GM12878 (cell line): ENCODE measurements at regions not wholly inside any gene's neighbourhood (a gene's known extent, or its start where the extent isn't known, plus 50 kb on each side); places are given as distances from the start of the nearest gene placed in this dataset.

Experiments used
- ATAC-seq: fragments of 200-7000 bp; cut with Tn5 transposase; 3 replicates; pipeline ENCODE4 v1.9.1; 2020; ENCODE audit warnings: mild to moderate bottlenecking, moderate library complexity
- BruUV-seq: library from RNA; stranded (reverse); fragments of 400-500 nt; replicated peaks from 2 replicates; lab custom pipeline; 2021; lab: Mats Ljungman, UMichigan
- CTCF ChIA-PET: fragments of 300-600 bp; sonication (Branson Sonifier 250); formaldehyde crosslinking; extraction: SDS; loops from one replicate; lab custom pipeline; 2021; ENCODE audit warnings: inconsistent platforms; lab: Yijun Ruan, JAX
- POLR2A ChIA-PET: fragments of 350-600 bp; formaldehyde crosslinking; extraction: SDS; loops from one replicate; lab custom pipeline; 2021; ENCODE audit warnings: inconsistent platforms; lab: Charles Lee
- RAD21 ChIA-PET: fragments of 300-600 bp; sonication (Branson Sonifier 250); formaldehyde crosslinking; loops from one replicate; lab custom pipeline; 2023; ENCODE audit warnings: antibody characterized with exemption; ENCODE audit not compliant: unreplicated experiment; lab: Charles Lee
- SMC1A ChIA-PET: fragments of 300-600 bp; sonication (Branson Sonifier 250); formaldehyde crosslinking; loops from one replicate; lab custom pipeline; 2023; ENCODE audit not compliant: unreplicated experiment, uncharacterized antibody; lab: Charles Lee
- DNase-seq: peaks from one replicate; pipeline ENCODE4 v3.0.0-alpha.2; 2011; ENCODE audit warnings: low read depth, low spot score
- FAIRE-seq: peaks from 3 replicates; lab custom pipeline; 2011; peaks lifted over from hg19 to GRCh38; lab: Jason Lieb, UNC
- H2AFZ ChIP-seq: 2 replicates; pipeline ENCODE4 v1.6.0; 2011; ENCODE audit warnings: low read depth, low read length, control low read depth; ENCODE audit not compliant: control insufficient read depth
- H3K27ac ChIP-seq: 2 replicates; pipeline ENCODE4 v1.5.1; 2011; ENCODE audit warnings: control low read depth; ENCODE audit not compliant: control insufficient read depth, insufficient read depth
- H3K27me3 ChIP-seq, 2 experiments: replicated peaks in 1 of 2; 2 replicates each; pipeline versions ENCODE4 v1.6.0 to v1.6.1; 2011; ENCODE audit warnings: low read length in 1 of 2; ENCODE audit not compliant: control insufficient read depth in 2 of 2, insufficient read depth in 2 of 2
- H3K36me3 ChIP-seq, 2 experiments: 2 replicates each; pipeline ENCODE4 v1.5.1; 2011; ENCODE audit warnings: low read length in 1 of 2; ENCODE audit not compliant: control insufficient read depth in 2 of 2, insufficient read depth in 2 of 2
- H3K4me1 ChIP-seq: 2 replicates; pipeline ENCODE4 v1.6.1; 2011; ENCODE audit warnings: mild to moderate bottlenecking, low read length, moderate library complexity, mixed read lengths; ENCODE audit not compliant: control insufficient read depth, insufficient read depth
- H3K4me2 ChIP-seq: 2 replicates; pipeline ENCODE4 v1.6.0; 2011; ENCODE audit warnings: control low read depth; ENCODE audit not compliant: control insufficient read depth, insufficient read depth
- H3K4me3 ChIP-seq: fragments of 200-600 bp; sonication (generic); 2 replicates; pipeline ENCODE4 v1.5.1; 2016
- H3K79me2 ChIP-seq: 2 replicates; pipeline ENCODE4 v1.6.0; 2011; ENCODE audit warnings: low read length; ENCODE audit not compliant: control insufficient read depth, insufficient read depth
- H3K9ac ChIP-seq: 2 replicates; pipeline ENCODE4 v1.8.0; 2011; ENCODE audit warnings: low read length, control low read depth, mixed read lengths; ENCODE audit not compliant: control insufficient read depth, insufficient read depth
- H3K9me3 ChIP-seq: replicated peaks from 3 replicates; pipeline ENCODE4 v1.5.1; 2011; ENCODE audit warnings: mild to moderate bottlenecking, low read length; ENCODE audit not compliant: control insufficient read depth, insufficient read depth
- H4K20me1 ChIP-seq: 2 replicates; pipeline ENCODE4 v1.6.0; 2011; ENCODE audit not compliant: control insufficient read depth, insufficient read depth
- BRCA1 ChIP-seq: IDR thresholded peaks from 2 replicates; pipeline ENCODE4 v1.6.1; 2011; ENCODE audit warnings: low read depth, low read length, improper control_type of control experiment
- KAT2A ChIP-seq: conservative IDR thresholded peaks from 2 replicates; pipeline ENCODE4 v1.6.1; 2011; ENCODE audit warnings: low read depth, low read length; ENCODE audit not compliant: control insufficient read depth
- KDM1A ChIP-seq: fragments of 200-600 bp; sonication (generic); IDR thresholded peaks from 2 replicates; pipeline ENCODE4 v1.6.1; 2016; ENCODE audit warnings: borderline replicate concordance
- PAX5 ChIP-seq: IDR thresholded peaks from 2 replicates; pipeline ENCODE4 v1.6.1; 2011; ENCODE audit warnings: low read depth, low read length, borderline replicate concordance
- USF2 ChIP-seq: IDR thresholded peaks from 2 replicates; pipeline ENCODE4 v1.6.1; 2011; ENCODE audit warnings: low read depth, low read length, improper control_type of control experiment, borderline replicate concordance
- ZNF622 ChIP-seq: fragments of 450-650 bp; IDR thresholded peaks from 2 replicates; pipeline ENCODE4 v1.6.1; 2017; ENCODE audit warnings: mild to moderate bottlenecking, inconsistent platforms
- WGBS: methylation state at CpG from one replicate; pipeline ENCODE4 v1.1.6; 2016; ENCODE audit warnings: low lambda C conversion rate; ENCODE audit not compliant: insufficient replicate concordance, insufficient coverage; ENCODE audit errors: missing lambda C conversion rate; 5-methylcytosine and 5-hydroxymethylcytosine counted together
- in situ Hi-C: fragments of 300-500 bp; cut with MboI; formaldehyde crosslinking; loops from 9 replicates; pipeline ENCODE4 v1.14.3; 2018; ENCODE audit warnings: mixed read lengths
- intact Hi-C: fragments of 100-400 bp; cut with micrococcal nuclease; formaldehyde crosslinking; loops from one replicate; pipeline ENCODE4 v1.14.2; 2022; ENCODE audit not compliant: unreplicated experiment
- TF ChIP-seq, protein P1 (sequence below): fragments of 450-650 bp; IDR thresholded peaks from 2 replicates; pipeline ENCODE4 v1.6.1; 2016; ENCODE audit warnings: mild to moderate bottlenecking
- TF ChIP-seq, protein P2 (sequence below): IDR thresholded peaks from 2 replicates; pipeline ENCODE4 v1.6.1; 2012; ENCODE audit warnings: mild to moderate bottlenecking, low read depth, low read length
- TF ChIP-seq, protein P3 (sequence below): fragments of 450-650 bp; IDR thresholded peaks from 2 replicates; pipeline ENCODE4 v1.6.1; 2018; ENCODE audit warnings: borderline replicate concordance, mild to moderate bottlenecking; ENCODE audit not compliant: partially characterized antibody
- TF ChIP-seq, protein P4 (sequence below): fragments of 450-650 bp; IDR thresholded peaks from 2 replicates; pipeline ENCODE4 v1.6.1; 2017; ENCODE audit warnings: borderline replicate concordance

- TF ChIP-seq, protein P1, sequence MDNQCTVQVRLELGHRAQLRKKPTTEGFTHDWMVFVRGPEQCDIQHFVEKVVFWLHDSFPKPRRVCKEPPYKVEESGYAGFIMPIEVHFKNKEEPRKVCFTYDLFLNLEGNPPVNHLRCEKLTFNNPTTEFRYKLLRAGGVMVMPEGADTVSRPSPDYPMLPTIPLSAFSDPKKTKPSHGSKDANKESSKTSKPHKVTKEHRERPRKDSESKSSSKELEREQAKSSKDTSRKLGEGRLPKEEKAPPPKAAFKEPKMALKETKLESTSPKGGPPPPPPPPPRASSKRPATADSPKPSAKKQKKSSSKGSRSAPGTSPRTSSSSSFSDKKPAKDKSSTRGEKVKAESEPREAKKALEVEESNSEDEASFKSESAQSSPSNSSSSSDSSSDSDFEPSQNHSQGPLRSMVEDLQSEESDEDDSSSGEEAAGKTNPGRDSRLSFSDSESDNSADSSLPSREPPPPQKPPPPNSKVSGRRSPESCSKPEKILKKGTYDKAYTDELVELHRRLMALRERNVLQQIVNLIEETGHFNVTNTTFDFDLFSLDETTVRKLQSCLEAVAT, result no peak
- no peak for TF ChIP-seq BRCA1
- TF ChIP-seq, protein P2, sequence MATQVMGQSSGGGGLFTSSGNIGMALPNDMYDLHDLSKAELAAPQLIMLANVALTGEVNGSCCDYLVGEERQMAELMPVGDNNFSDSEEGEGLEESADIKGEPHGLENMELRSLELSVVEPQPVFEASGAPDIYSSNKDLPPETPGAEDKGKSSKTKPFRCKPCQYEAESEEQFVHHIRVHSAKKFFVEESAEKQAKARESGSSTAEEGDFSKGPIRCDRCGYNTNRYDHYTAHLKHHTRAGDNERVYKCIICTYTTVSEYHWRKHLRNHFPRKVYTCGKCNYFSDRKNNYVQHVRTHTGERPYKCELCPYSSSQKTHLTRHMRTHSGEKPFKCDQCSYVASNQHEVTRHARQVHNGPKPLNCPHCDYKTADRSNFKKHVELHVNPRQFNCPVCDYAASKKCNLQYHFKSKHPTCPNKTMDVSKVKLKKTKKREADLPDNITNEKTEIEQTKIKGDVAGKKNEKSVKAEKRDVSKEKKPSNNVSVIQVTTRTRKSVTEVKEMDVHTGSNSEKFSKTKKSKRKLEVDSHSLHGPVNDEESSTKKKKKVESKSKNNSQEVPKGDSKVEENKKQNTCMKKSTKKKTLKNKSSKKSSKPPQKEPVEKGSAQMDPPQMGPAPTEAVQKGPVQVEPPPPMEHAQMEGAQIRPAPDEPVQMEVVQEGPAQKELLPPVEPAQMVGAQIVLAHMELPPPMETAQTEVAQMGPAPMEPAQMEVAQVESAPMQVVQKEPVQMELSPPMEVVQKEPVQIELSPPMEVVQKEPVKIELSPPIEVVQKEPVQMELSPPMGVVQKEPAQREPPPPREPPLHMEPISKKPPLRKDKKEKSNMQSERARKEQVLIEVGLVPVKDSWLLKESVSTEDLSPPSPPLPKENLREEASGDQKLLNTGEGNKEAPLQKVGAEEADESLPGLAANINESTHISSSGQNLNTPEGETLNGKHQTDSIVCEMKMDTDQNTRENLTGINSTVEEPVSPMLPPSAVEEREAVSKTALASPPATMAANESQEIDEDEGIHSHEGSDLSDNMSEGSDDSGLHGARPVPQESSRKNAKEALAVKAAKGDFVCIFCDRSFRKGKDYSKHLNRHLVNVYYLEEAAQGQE, result no peak
Measured at GRCh38 chr13:50589139-50589538, 254.4 kb downstream of the DLEU7 start (continued).

- CTCF ChIA-PET, result interaction anchor here (1.1 to 1.4 kb wide), 2 partner anchors 9 to 52 kb away, joined by 4 read pairs; no protein-coding TSS in a partner anchor
- DNase-seq, result no peak
- Histone ChIP-seq H3K4me3 (no peak overlapping the region), H3K79me2 (no peaks in the 10 kb centered on the region), H3K27me3 (no peaks in the 10 kb centered on the region), H4K20me1 (no peaks in the 10 kb centered on the region), H3K36me3 (no peaks in the 10 kb centered on the region), H2AFZ (no peak overlapping the region), H3K9me3 (no peaks in the 10 kb centered on the region), H3K9ac (no peak overlapping the region), H3K4me2 (no peak overlapping the region), H3K4me1 (peaks cover 25% of the 10 kb centered on the region), H3K27ac (no peak overlapping the region)
- intact Hi-C loops (no loop called here), in situ Hi-C loops (loop anchor here (10.0 kb wide), 1 partner anchor 325 kb away; no protein-coding TSS in a partner anchor)
- SMC1A ChIA-PET, result interaction anchor here (1.2 kb wide), 1 partner anchor 62 kb away, joined by 4 read pairs; no protein-coding TSS in a partner anchor
- no peak for FAIRE-seq
- RAD21 ChIA-PET, result interaction anchor here (1.0 to 2.4 kb wide), 3 partner anchors 19 to 322 kb away, joined by 3 to 6 read pairs (median 3); no protein-coding TSS in a partner anchor
- POLR2A ChIA-PET, result no interaction called here
- WGBS, result 47% methylated on average over 2 of the region's 2 CpGs
- ATAC-seq, result no peak
- BruUV-seq, result no TSS peak
- TF ChIP-seq PAX5, result no peak
- no peak for TF ChIP-seq KDM1A
- TF ChIP-seq USF2, result no peak
- TF ChIP-seq ZNF622, result no peak
- TF ChIP-seq, protein P1, result no peak
- no peak for TF ChIP-seq KAT2A
- TF ChIP-seq, protein P3, sequence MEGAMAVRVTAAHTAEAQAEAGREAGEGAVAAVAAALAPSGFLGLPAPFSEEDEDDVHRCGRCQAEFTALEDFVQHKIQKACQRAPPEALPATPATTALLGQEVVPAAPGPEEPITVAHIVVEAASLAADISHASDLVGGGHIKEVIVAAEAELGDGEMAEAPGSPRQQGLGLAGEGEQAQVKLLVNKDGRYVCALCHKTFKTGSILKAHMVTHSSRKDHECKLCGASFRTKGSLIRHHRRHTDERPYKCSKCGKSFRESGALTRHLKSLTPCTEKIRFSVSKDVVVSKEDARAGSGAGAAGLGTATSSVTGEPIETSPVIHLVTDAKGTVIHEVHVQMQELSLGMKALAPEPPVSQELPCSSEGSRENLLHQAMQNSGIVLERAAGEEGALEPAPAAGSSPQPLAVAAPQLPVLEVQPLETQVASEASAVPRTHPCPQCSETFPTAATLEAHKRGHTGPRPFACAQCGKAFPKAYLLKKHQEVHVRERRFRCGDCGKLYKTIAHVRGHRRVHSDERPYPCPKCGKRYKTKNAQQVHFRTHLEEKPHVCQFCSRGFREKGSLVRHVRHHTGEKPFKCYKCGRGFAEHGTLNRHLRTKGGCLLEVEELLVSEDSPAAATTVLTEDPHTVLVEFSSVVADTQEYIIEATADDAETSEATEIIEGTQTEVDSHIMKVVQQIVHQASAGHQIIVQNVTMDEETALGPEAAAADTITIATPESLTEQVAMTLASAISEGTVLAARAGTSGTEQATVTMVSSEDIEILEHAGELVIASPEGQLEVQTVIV, result no peak
- TF ChIP-seq, protein P4, sequence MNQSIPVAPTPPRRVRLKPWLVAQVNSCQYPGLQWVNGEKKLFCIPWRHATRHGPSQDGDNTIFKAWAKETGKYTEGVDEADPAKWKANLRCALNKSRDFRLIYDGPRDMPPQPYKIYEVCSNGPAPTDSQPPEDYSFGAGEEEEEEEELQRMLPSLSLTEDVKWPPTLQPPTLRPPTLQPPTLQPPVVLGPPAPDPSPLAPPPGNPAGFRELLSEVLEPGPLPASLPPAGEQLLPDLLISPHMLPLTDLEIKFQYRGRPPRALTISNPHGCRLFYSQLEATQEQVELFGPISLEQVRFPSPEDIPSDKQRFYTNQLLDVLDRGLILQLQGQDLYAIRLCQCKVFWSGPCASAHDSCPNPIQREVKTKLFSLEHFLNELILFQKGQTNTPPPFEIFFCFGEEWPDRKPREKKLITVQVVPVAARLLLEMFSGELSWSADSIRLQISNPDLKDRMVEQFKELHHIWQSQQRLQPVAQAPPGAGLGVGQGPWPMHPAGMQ, result no peak
Measured at GRCh38 chr13:50589651-50590054, 253.8 kb downstream of the DLEU7 start.
